ENCODE measurements at regions not wholly inside any gene's neighbourhood (a gene's known extent, or its start where the extent isn't known, plus 50 kb on each side); places are given as distances from the start of the nearest gene placed in this dataset.

DNA sequence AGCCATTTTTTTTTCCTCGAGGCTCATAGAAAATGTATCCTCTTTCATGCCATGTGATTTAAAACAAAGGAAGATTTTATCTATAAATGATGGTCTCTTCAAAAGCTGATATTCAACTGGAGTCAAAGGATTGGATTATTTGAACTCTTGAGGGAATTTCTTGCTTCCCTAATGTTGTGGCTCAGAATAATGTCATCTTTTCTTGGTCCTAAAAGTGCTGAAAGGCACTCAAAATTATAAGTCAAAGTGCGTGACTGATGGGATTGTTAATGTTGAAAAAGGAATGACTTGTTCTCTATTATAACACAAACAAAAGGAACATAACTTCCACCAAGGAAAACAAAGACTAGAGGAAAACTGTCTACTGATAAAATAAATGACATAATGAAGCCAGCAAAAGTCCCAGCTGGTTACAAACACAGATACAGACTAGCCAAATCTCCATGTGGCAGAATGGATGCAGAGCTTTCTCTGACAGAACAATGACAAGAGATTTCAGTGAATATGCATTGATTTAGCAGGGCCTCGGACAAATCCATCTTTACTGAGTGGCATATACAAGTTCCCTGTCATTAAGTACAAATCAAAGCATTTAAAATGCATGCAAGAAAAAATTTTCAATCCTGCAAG is 552.6 kb downstream of the GBA3 start:
- no peak for TF ChIP-seq EZH2phosphoT487 (conservative IDR thresholded peaks at IDR 0.05; ENCODE audit: low read length)
- TF ChIP-seq, protein P1, sequence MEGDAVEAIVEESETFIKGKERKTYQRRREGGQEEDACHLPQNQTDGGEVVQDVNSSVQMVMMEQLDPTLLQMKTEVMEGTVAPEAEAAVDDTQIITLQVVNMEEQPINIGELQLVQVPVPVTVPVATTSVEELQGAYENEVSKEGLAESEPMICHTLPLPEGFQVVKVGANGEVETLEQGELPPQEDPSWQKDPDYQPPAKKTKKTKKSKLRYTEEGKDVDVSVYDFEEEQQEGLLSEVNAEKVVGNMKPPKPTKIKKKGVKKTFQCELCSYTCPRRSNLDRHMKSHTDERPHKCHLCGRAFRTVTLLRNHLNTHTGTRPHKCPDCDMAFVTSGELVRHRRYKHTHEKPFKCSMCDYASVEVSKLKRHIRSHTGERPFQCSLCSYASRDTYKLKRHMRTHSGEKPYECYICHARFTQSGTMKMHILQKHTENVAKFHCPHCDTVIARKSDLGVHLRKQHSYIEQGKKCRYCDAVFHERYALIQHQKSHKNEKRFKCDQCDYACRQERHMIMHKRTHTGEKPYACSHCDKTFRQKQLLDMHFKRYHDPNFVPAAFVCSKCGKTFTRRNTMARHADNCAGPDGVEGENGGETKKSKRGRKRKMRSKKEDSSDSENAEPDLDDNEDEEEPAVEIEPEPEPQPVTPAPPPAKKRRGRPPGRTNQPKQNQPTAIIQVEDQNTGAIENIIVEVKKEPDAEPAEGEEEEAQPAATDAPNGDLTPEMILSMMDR (IDR thresholded peaks at IDR 0.05; ENCODE audit: insufficient read depth, low read length, poor library complexity, severe bottlenecking) = no peak

Data from SU-DHL-6 (cell line).